ENCODE measurements at regions not wholly inside any gene's neighbourhood (a gene's known extent, or its start where the extent isn't known, plus 50 kb on each side); places are given as distances from the start of the nearest gene placed in this dataset.

DNA sequence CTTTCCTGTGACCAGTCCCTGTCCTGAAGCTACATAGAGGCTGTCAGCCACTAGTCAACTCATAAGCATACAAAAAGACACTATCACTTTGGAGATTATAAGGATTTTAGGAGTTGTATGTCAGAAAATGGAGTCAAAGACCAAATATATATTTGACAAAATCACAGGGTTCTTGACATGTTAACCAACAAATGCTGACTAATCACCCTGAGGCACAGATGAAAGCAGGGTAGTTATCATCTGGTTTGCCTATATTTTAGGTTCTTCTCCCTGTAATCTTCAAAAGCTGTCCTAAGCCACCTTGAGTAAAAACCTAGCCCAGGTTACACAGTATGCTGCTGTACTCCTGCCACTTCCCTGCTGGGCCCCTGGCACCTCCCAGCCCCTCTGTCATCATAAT lies 64.7 kb upstream of the ERCC6L2 start:
- TF ChIP-seq, protein P1, sequence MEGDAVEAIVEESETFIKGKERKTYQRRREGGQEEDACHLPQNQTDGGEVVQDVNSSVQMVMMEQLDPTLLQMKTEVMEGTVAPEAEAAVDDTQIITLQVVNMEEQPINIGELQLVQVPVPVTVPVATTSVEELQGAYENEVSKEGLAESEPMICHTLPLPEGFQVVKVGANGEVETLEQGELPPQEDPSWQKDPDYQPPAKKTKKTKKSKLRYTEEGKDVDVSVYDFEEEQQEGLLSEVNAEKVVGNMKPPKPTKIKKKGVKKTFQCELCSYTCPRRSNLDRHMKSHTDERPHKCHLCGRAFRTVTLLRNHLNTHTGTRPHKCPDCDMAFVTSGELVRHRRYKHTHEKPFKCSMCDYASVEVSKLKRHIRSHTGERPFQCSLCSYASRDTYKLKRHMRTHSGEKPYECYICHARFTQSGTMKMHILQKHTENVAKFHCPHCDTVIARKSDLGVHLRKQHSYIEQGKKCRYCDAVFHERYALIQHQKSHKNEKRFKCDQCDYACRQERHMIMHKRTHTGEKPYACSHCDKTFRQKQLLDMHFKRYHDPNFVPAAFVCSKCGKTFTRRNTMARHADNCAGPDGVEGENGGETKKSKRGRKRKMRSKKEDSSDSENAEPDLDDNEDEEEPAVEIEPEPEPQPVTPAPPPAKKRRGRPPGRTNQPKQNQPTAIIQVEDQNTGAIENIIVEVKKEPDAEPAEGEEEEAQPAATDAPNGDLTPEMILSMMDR (conservative IDR thresholded peaks at IDR 0.05; ENCODE audit: low read depth, low read length) = no peak
- TF ChIP-seq BHLHE40 (IDR thresholded peaks at IDR 0.05; ENCODE audit: low read depth, low read length) (no peak), FOS (IDR thresholded peaks at IDR 0.05; ENCODE audit: low read depth, low read length) (no peak), POLR2A (IDR thresholded peaks at IDR 0.05; ENCODE audit: low read depth, low read length) (no peak), MAZ (IDR thresholded peaks at IDR 0.05; ENCODE audit: borderline replicate concordance, low read depth, low read length) (no peak), SMC3 (IDR thresholded peaks at IDR 0.05; ENCODE audit: low read depth, low read length) (no peak), NFE2L2 (IDR thresholded peaks at IDR 0.05; ENCODE audit: low read depth, low read length) (no peak), MXI1 (IDR thresholded peaks at IDR 0.05; ENCODE audit: borderline replicate concordance, low read depth, low read length) (no peak), CEBPB (IDR thresholded peaks at IDR 0.05; ENCODE audit: low read depth, low read length) (no peak), RCOR1 (IDR thresholded peaks at IDR 0.05; ENCODE audit: insufficient replicate concordance, low read length) (no peak)
- TF ChIP-seq, protein P2, sequence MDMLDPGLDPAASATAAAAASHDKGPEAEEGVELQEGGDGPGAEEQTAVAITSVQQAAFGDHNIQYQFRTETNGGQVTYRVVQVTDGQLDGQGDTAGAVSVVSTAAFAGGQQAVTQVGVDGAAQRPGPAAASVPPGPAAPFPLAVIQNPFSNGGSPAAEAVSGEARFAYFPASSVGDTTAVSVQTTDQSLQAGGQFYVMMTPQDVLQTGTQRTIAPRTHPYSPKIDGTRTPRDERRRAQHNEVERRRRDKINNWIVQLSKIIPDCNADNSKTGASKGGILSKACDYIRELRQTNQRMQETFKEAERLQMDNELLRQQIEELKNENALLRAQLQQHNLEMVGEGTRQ (IDR thresholded peaks at IDR 0.05; ENCODE audit: low read depth, low read length) = no peak
